WTC11 (cell line): ENCODE measurements at regions not wholly inside any gene's neighbourhood (a gene's known extent, or its start where the extent isn't known, plus 50 kb on each side); places are given as distances from the start of the nearest gene placed in this dataset.

Experiments
- ATAC-seq: fragments of 200-7000 bp; cut with Tn5 transposase; 2 replicates; pipeline ENCODE4 v1.10.0; 2021; ENCODE audit warnings: mild to moderate bottlenecking, moderate library complexity
- CTCF ChIA-PET: fragments of 300-600 bp; sonication (Branson Sonifier 250); formaldehyde crosslinking; loops from one replicate; lab custom pipeline; 2021; ENCODE audit warnings: antibody characterized with exemption; lab: Charles Lee
- POLR2A ChIA-PET: fragments of 350-600 bp; sonication (Branson Sonifier 250); formaldehyde crosslinking; loops from one replicate; lab custom pipeline; 2021; ENCODE audit warnings: antibody characterized with exemption; lab: Charles Lee
- DNase-seq: peaks from one replicate; pipeline ENCODE4 v3.0.0; 2021; ENCODE audit warnings: low spot score
- H3K27ac Mint-ChIP-seq: 2 replicates; pipeline ENCODE4 v1.8.0; 2021; ENCODE audit warnings: mixed read lengths
- H3K27me3 Mint-ChIP-seq: 2 replicates; pipeline ENCODE4 v1.8.0; 2021; ENCODE audit warnings: low read depth, mild to moderate bottlenecking, moderate library complexity, mixed read lengths
- H3K36me3 Mint-ChIP-seq: 2 replicates; pipeline ENCODE4 v1.8.0; 2021; ENCODE audit warnings: mixed read lengths
- H3K4me1 Mint-ChIP-seq: 2 replicates; pipeline ENCODE4 v1.8.0; 2022; ENCODE audit warnings: mixed read lengths
- H3K4me3 Mint-ChIP-seq: 2 replicates; pipeline ENCODE4 v1.8.0; 2021; ENCODE audit warnings: mild to moderate bottlenecking, moderate library complexity, mixed read lengths
- H3K9me3 Mint-ChIP-seq: 2 replicates; pipeline ENCODE4 v1.8.0; 2021; ENCODE audit warnings: mixed read lengths
- ATF1 ChIP-seq: sonication (generic); formaldehyde crosslinking; IDR thresholded peaks from 2 replicates; pipeline ENCODE4 v1.8.1; 2023; ENCODE audit warnings: mild to moderate bottlenecking, moderate library complexity, missing genetic modification reagents
- CBFB ChIP-seq: sonication (generic); formaldehyde crosslinking; IDR thresholded peaks from 2 replicates; pipeline ENCODE4 v1.8.1; 2022; ENCODE audit warnings: mild to moderate bottlenecking, low read depth, missing genetic modification reagents
- CREB1 ChIP-seq: sonication (generic); formaldehyde crosslinking; IDR thresholded peaks from 2 replicates; pipeline ENCODE4 v1.8.0; 2023; ENCODE audit warnings: mild to moderate bottlenecking, missing genetic modification reagents
- ESRRA ChIP-seq: sonication (generic); formaldehyde crosslinking; IDR thresholded peaks from 2 replicates; pipeline ENCODE4 v1.8.1; 2022; ENCODE audit warnings: mild to moderate bottlenecking, missing genetic modification reagents, borderline replicate concordance
- ETV6 ChIP-seq: sonication (generic); formaldehyde crosslinking; IDR thresholded peaks from 2 replicates; pipeline ENCODE4 v1.8.1; 2022; ENCODE audit warnings: mild to moderate bottlenecking, missing genetic modification reagents
- FOXJ3 ChIP-seq: sonication (generic); formaldehyde crosslinking; IDR thresholded peaks from 2 replicates; pipeline ENCODE4 v1.9.0; 2021; ENCODE audit warnings: missing genetic modification reagents, mild to moderate bottlenecking, borderline replicate concordance
- FOXK1 ChIP-seq: sonication (generic); formaldehyde crosslinking; IDR thresholded peaks from 2 replicates; pipeline ENCODE4 v1.8.0; 2022; ENCODE audit warnings: mild to moderate bottlenecking, moderate library complexity, missing genetic modification reagents
- GRHL2 ChIP-seq: fragments of 250-450 bp; sonication (Bioruptor Pico); IDR thresholded peaks from 2 replicates; pipeline ENCODE4 v1.8.0; 2022; ENCODE audit warnings: mild to moderate bottlenecking, moderate library complexity; ENCODE audit not compliant: insufficient replicate concordance, severe bottlenecking
- IRF2 ChIP-seq: sonication (generic); formaldehyde crosslinking; IDR thresholded peaks from 2 replicates; pipeline ENCODE4 v1.8.0; 2022; ENCODE audit warnings: low read depth, missing genetic modification reagents, borderline replicate concordance
- MAX ChIP-seq: sonication (generic); formaldehyde crosslinking; IDR thresholded peaks from 2 replicates; pipeline ENCODE4 v1.8.0; 2022; ENCODE audit warnings: mild to moderate bottlenecking, missing genetic modification reagents
- MLX ChIP-seq: sonication (generic); formaldehyde crosslinking; IDR thresholded peaks from 2 replicates; pipeline ENCODE4 v1.8.1; 2023; ENCODE audit warnings: mild to moderate bottlenecking, missing genetic modification reagents, moderate library complexity
- NFE2L1 ChIP-seq: sonication (generic); formaldehyde crosslinking; IDR thresholded peaks from 2 replicates; pipeline ENCODE4 v1.8.1; 2023; ENCODE audit warnings: missing genetic modification reagents
- NR2C2 ChIP-seq: sonication (generic); formaldehyde crosslinking; IDR thresholded peaks from 2 replicates; pipeline ENCODE4 v1.8.0; 2022; ENCODE audit warnings: mild to moderate bottlenecking, missing genetic modification reagents
- PRRX2 ChIP-seq: fragments of 250-450 bp; sonication (Bioruptor Pico); IDR thresholded peaks from 2 replicates; pipeline ENCODE4 v1.8.0; 2021; ENCODE audit warnings: mild to moderate bottlenecking
- RELA ChIP-seq: sonication (generic); formaldehyde crosslinking; IDR thresholded peaks from 2 replicates; pipeline ENCODE4 v1.8.1; 2022; ENCODE audit warnings: missing genetic modification reagents, mild to moderate bottlenecking, borderline replicate concordance
- RORB ChIP-seq: fragments of 250-450 bp; sonication (Bioruptor Pico); IDR thresholded peaks from 2 replicates; pipeline ENCODE4 v1.9.0; 2021; ENCODE audit warnings: mild to moderate bottlenecking
- TEAD1 ChIP-seq: sonication (generic); formaldehyde crosslinking; IDR thresholded peaks from 2 replicates; pipeline ENCODE4 v1.8.0; 2022; ENCODE audit warnings: mild to moderate bottlenecking, missing genetic modification reagents
- TEAD4 ChIP-seq: sonication (generic); formaldehyde crosslinking; IDR thresholded peaks from 2 replicates; pipeline ENCODE4 v1.8.0; 2022; ENCODE audit warnings: mild to moderate bottlenecking, missing genetic modification reagents
- ZBTB21 ChIP-seq: sonication (generic); formaldehyde crosslinking; IDR thresholded peaks from 2 replicates; pipeline ENCODE4 v1.8.1; 2023; ENCODE audit warnings: mild to moderate bottlenecking, missing genetic modification reagents, borderline replicate concordance
- ZBTB43 ChIP-seq: sonication (generic); formaldehyde crosslinking; IDR thresholded peaks from 2 replicates; pipeline ENCODE4 v1.8.1; 2023; ENCODE audit warnings: mild to moderate bottlenecking, missing genetic modification reagents
- TF ChIP-seq, protein P1 (sequence below): sonication (generic); formaldehyde crosslinking; IDR thresholded peaks from 2 replicates; pipeline ENCODE4 v1.8.1; 2022; ENCODE audit warnings: mild to moderate bottlenecking, moderate library complexity, missing genetic modification reagents
- TF ChIP-seq, protein P2 (sequence below): sonication (generic); formaldehyde crosslinking; IDR thresholded peaks from 2 replicates; pipeline ENCODE4 v1.8.0; 2022; ENCODE audit warnings: mild to moderate bottlenecking, missing genetic modification reagents
- TF ChIP-seq, protein P3 (sequence below): fragments of 250-450 bp; sonication (Bioruptor Pico); IDR thresholded peaks from 2 replicates; pipeline ENCODE4 v1.9.0; 2021; ENCODE audit warnings: mild to moderate bottlenecking
- TF ChIP-seq, protein P4 (sequence below): fragments of 250-450 bp; sonication (Bioruptor Pico); IDR thresholded peaks from 2 replicates; pipeline ENCODE4 v1.9.0; 2021; ENCODE audit warnings: mild to moderate bottlenecking
- TF ChIP-seq, protein P5 (sequence below): fragments of 250-450 bp; sonication (Bioruptor Pico); conservative IDR thresholded peaks from 2 replicates; pipeline ENCODE4 v1.9.0; 2021; ENCODE audit warnings: mild to moderate bottlenecking

DNA sequence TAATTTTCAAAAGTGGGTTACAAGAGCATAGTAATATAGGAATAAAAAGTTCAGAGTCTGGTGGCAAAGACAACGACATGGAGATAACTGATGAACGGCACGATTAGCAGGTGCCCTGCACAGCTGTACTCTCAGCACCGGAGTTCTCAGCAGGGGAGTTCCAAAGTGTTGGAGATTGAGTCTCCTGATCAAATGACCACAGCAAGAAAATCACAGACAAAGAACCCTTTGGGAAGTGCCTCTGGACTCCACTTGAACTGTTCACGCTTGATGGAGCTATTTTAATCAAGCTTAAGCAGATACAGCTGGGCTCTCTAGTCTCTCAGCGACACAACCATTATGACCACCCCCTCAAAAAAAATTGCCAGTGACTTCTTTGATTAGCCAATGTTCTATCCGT is 153.1 kb downstream of the ALG10B start:
- ATAC-seq, result no peak
- TF ChIP-seq ETV6 (CRISPR knock-in tag) (no peak), PRRX2 (CRISPR knock-in tag) (no peak), NR2C2 (no peak), CREB1 (CRISPR knock-in tag) (no peak), MAX (CRISPR knock-in tag) (no peak), FOXK1 (CRISPR knock-in tag) (no peak), IRF2 (CRISPR knock-in tag) (no peak), ESRRA (CRISPR knock-in tag) (no peak), FOXJ3 (CRISPR knock-in tag) (no peak), ATF1 (no peak), ZBTB21 (CRISPR knock-in tag) (no peak), GRHL2 (CRISPR knock-in tag) (no peak), NFE2L1 (CRISPR knock-in tag) (no peak), ZBTB43 (no peak), RORB (CRISPR knock-in tag) (no peak), MLX (CRISPR knock-in tag) (no peak)
- TF ChIP-seq, protein P1, sequence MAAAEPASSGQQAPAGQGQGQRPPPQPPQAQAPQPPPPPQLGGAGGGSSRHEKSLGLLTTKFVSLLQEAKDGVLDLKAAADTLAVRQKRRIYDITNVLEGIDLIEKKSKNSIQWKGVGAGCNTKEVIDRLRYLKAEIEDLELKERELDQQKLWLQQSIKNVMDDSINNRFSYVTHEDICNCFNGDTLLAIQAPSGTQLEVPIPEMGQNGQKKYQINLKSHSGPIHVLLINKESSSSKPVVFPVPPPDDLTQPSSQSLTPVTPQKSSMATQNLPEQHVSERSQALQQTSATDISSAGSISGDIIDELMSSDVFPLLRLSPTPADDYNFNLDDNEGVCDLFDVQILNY (CRISPR knock-in tag), result no peak
- TF ChIP-seq, protein P2, sequence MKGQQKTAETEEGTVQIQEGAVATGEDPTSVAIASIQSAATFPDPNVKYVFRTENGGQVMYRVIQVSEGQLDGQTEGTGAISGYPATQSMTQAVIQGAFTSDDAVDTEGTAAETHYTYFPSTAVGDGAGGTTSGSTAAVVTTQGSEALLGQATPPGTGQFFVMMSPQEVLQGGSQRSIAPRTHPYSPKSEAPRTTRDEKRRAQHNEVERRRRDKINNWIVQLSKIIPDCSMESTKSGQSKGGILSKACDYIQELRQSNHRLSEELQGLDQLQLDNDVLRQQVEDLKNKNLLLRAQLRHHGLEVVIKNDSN (CRISPR knock-in tag), result no peak
- TF ChIP-seq, protein P3, sequence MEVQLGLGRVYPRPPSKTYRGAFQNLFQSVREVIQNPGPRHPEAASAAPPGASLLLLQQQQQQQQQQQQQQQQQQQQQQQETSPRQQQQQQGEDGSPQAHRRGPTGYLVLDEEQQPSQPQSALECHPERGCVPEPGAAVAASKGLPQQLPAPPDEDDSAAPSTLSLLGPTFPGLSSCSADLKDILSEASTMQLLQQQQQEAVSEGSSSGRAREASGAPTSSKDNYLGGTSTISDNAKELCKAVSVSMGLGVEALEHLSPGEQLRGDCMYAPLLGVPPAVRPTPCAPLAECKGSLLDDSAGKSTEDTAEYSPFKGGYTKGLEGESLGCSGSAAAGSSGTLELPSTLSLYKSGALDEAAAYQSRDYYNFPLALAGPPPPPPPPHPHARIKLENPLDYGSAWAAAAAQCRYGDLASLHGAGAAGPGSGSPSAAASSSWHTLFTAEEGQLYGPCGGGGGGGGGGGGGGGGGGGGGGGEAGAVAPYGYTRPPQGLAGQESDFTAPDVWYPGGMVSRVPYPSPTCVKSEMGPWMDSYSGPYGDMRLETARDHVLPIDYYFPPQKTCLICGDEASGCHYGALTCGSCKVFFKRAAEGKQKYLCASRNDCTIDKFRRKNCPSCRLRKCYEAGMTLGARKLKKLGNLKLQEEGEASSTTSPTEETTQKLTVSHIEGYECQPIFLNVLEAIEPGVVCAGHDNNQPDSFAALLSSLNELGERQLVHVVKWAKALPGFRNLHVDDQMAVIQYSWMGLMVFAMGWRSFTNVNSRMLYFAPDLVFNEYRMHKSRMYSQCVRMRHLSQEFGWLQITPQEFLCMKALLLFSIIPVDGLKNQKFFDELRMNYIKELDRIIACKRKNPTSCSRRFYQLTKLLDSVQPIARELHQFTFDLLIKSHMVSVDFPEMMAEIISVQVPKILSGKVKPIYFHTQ (CRISPR knock-in tag), result no peak
- H3K4me1 Mint-ChIP-seq, result peaks cover 5% of the 10 kb centered on the region
- H3K36me3 Mint-ChIP-seq, result peaks cover 16% of the 10 kb centered on the region
- H3K27me3 Mint-ChIP-seq, result no peaks in the 10 kb centered on the region
- H3K9me3 Mint-ChIP-seq, result peaks cover 22% of the 10 kb centered on the region
- CTCF ChIA-PET, result no interaction called here
- no peak for DNase-seq
- H3K4me3 Mint-ChIP-seq, result no peak overlapping the region
- H3K27ac Mint-ChIP-seq, result no peak overlapping the region
- POLR2A ChIA-PET, result no interaction called here

GRCh38 chr12:38477340-38478090 is 160.9 kb downstream of the ALG10B start:
- Mint-ChIP-seq H3K4me1 (0 out of 2 replicates have a peak, but pooled peaks cover 3% of the 10 kb centered on the region), H3K27me3 (no peaks in the 10 kb centered on the region), H3K27ac (no peak overlapping the region), H3K4me3 (no peak overlapping the region), H3K9me3 (peaks cover 46% of the 10 kb centered on the region), H3K36me3 (peaks cover 28% of the 10 kb centered on the region)
- DNase-seq, result no peak
- ATAC-seq, result no peak
- CTCF ChIA-PET, result no interaction called here
- POLR2A ChIA-PET, result no interaction called here
- TF ChIP-seq CBFB (no peak), TEAD4 (CRISPR knock-in tag) (no peak), TEAD1 (CRISPR knock-in tag) (no peak), RELA (CRISPR knock-in tag) (no peak), NFE2L1 (CRISPR knock-in tag) (no peak), ESRRA (CRISPR knock-in tag) (no peak), MAX (CRISPR knock-in tag) (no peak)
- TF ChIP-seq, protein P2 (CRISPR knock-in tag), result no peak
- TF ChIP-seq, protein P4, sequence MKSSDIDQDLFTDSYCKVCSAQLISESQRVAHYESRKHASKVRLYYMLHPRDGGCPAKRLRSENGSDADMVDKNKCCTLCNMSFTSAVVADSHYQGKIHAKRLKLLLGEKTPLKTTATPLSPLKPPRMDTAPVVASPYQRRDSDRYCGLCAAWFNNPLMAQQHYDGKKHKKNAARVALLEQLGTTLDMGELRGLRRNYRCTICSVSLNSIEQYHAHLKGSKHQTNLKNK, result no peak
- TF ChIP-seq, protein P5, sequence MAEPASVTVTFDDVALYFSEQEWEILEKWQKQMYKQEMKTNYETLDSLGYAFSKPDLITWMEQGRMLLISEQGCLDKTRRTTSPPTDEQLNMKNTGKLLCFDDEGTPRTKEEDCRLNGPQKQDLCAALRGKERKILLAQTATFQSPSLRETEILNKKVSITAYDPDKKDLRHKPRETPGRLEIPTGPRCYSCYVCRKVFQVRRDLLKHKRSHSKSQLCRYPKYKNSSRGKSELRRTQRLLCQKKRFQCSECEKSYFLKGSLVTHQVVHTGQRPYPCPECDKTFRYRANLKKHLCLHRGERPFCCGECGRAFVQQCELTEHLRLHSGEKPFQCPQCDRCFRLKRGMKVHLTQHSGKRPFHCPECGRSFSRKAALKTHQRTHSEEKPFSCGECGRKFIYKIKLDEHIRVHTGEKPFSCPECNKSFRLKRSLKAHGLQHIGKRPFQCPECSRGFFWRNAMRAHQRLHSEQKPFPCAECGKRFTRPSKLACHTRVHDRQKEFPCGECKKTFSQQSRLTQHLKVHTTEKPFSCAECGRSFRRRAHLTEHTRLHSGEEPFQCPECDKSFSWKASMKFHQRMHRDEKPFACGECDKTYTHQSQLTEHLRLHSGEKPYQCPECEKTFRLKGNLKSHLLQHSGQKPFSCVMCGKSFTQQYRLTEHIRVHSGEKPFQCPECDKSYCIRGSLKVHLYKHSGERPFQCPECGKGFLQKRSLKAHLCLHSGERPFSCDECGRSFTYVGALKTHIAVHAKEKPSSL (CRISPR knock-in tag), result no peak
